CD4-positive, alpha-beta T cell treated with Interleukin-15 for 1 hour (primary cell): ENCODE measurements at regions not wholly inside any gene's neighbourhood (a gene's known extent, or its start where the extent isn't known, plus 50 kb on each side); places are given as distances from the start of the nearest gene placed in this dataset.
A peak's percentile ranks its signal among the peaks of the same experiment; 100 is the strongest.
"Not testable (repeated sequence)": the region's sequence is repeated elsewhere in the genome, so short reads cannot be mapped to it uniquely, and the experiment has no call there.

Source experiments
- DNase-seq: peaks from one replicate; pipeline ENCODE4 v3.0.0-alpha.2; 2020

DNA sequence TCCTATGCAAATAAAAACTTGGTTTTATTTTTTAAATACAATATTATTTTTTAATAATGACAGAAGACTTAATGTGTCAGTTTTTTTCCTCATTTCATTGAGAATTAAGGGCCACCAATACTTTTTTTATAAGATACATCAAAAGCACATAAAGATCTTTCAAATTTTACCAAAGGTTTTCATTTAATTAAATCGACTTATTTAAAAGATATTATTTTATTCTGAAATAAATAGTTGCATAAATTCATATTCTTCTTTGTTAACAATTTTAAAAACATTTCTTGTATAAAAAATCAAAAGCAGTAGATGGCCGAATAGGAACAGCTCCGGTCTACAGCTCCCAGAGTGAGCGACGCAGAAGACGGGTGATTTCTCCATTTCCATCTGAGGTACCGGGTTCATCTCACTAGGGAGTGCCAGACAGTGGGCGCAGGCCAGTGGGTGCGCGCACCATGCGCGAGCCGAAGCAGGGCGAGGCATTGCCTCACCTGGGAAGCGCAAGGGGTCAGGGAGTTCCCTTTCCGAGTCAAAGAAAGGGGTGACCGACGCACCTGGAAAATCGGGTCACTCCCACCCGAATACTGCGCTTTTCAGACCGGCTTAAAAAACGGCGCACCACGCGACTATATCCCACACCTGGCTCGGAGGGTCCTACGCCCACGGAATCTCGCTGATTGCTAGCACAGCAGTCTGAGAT lies 374.6 kb upstream of the NPVF start:
- not testable (repeated sequence) for DNase-seq

DNA sequence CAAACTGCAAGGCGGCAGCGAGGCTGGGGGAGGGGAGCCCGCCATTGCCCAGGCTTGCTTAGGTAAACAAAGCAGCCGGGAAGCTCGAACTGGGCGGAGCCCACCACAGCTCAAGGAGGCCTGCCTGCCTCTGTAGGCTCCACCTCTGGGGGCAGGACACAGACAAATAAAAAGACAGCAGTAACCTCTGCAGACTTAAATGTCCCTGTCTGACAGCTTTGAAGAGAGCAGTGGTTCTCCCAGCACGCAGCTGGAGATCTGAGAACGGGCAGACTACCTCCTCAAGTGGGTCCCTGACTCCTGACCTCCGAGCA lies 375.1 kb upstream of the NPVF start:
- not testable (repeated sequence) for DNase-seq

DNA sequence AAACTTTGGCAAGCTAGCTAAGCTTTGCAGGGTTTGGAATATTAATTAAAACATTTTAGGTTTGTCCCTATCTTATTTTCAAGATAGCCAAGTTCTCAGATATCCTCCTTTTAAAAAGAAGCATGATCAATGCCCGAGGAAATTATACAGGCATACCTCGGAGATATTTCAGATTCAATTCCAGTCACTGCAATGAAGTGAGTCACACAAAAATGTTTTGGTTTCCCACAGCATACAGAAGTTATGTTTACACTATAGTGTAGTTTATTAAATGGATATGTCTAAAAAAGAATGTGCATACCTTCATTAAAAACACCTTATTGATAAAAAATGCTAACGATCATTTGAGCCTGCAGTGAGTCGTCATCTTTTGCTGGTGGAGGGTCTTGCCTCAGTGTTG lies 382.9 kb upstream of the NPVF start:
- no peak for DNase-seq

DNA sequence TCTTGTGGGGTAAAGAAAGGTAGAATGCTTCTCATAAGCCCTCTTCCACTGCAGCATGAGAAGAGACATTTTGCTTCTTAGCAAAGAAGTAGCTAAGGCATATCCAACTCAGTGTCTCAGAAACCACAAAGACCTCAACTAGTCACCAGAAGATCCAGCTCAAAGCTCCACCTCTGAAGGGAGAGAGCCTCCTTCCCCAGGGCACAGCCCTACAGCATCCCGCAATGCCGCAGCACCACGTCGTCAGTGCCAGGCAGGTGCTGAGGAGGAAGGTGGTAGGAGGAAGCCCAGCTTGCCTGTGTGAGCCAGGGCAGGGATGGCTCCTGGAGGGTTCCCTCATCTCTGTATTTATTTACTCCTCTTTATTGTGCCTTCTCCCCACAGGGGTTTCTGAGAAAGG lies 385.6 kb upstream of the NPVF start:
- DNase-seq = no peak

DNA sequence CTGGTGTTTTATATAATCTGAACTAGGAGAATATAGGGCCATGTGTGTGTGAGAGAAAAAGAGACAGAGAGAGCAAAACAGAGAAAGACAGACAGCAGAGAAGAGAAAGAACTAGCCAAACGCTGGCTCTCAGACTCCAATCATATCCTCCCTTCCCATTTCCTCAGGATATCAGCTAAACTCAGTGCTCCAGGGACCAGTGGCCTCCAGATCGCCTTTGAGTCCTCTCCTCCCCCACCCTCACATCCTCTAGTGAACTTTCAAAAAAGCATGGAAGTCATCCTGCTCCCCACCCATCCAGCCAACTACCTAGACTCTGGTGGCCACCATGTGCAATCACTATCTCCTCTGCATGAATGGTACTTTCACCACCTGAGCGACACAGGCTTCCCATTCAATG lies 386.1 kb upstream of the NPVF start:
- no peak for DNase-seq

DNA sequence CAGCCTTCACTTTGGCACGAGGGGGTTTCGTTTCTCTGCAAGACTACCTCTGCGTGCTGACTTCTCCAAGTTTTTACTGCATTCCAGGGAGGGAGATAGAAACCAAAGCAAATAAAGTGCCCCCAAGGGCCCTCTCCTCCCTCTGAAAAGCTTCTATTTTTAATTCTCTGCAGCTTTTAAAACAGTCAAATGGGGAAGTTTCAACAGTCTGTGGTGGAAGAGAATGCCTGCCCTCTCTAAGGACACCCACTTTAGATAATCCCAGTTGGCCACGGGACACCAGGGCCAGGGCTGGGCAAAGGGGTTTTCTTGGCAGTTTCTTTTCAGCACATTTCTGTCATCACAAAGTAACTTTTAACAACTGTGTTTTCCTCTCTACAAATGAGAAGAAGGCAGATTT lies 386.7 kb upstream of the NPVF start:
- no peak for DNase-seq

DNA sequence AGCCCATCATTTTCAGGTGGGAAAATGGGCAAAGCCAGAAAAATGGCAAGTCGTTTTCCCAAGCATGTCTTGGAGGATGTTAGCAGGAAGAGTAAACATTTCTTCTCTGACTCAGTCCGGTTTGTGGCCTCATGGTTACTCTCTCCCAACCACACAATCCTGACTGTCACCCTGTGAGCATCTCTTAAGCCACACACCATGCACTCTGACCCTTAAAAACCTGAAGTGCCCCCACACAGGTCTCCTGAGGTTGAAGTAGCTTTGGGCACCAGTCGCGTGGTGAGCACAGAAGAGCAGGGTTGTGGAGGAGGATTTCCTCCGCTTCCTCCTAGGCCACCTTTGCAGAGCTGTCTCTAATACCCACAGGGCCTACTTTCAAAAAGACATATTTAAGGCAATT lies 387.3 kb upstream of the NPVF start:
- DNase-seq = no peak

DNA sequence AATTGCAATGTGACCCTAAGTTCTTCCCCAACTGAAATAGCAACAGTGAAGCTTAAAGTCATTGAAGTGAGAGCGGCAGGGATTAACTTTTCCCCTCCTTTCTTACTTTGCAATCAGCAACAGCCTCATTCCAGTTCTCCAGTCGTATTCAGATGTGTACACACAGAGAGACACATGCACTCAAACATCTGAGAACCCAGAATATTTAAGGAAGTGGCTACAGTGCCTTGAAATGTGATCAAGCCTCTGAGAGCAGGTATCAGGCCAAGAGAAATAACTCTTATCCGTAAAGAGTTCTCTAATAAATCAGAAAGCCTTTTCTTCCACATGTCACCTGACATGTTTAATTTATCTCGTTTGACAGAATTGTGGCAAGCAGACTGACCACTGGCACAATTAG lies 388.9 kb upstream of the NPVF start:
- no peak for DNase-seq

DNA sequence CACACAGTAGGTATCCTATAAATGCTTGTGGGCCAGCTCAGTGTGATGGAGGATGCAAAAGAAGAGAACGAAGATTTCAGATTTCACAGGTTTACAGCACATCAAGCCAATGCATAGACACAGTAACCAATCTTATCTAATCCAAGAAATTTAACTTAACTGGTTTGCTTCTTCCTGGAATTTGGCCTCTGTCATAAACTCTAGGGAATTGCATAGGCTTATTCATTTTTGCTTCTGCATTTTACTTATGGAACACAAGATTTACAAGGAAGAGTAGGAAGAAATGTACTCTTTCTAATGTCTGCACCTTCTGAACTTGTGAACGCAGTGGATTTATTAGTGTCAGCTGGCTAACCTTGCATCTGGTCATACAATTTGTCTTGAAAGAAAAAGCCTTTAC lies 389.4 kb upstream of the NPVF start:
- DNase-seq = no peak

DNA sequence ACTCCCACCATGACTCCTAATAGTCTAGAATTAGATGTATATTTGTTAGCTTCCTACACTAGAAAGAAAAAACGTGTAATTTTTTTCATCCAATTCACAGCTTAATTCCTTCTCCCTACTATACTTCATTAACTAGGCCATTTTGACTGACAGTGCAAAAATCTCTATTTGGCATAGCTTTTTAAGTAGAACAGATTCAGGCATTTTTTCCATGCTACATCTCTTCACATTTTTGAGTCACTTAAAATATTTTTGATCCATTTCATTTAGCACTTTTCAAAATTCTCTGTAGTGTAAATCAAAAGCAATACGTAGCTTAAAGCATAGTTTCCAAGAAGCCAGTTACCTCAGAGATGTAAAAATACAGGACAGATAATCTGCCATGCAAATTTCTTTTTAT lies 391.1 kb upstream of the NPVF start:
- DNase-seq = no peak

DNA sequence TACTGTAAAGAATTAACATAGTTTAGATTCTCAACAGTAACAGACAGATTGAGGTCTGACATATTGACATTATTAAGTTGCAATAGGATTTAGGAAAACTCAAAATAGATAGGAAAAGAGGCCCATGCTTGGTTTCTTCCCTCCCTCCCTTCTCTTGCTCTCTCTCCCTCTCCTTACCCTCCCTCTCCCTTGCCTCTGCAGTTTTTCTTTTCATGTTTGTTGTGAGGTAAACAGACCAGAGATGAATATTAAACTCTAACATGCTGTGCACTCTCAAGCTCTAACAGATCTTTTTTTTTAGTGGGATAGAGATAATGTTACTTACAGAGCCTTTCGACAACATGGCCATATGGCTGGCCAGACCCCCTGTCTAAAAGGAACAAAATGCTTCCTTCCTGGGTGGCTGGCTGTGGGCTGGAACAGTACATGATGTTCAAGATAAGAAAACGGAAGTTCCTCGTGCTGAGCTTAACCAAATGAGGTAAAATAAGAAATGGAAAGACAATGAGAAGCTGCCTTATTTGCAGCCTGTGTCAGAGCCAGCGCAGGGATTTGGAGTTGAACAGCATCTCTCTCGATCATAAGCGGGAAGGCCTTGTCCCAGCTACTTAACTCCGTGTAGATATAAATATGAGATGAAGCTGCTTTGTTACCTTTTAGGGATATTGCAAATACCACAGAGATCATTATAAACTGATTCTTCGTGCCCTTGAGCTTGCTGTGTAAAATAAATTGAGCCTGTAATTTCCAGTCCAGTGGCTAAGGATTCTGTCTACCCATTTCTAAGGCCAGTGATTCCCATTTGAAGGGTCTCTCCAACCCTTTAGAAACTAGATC lies 391.9 kb upstream of the NPVF start:
- peak; percentile 37 for DNase-seq

DNA sequence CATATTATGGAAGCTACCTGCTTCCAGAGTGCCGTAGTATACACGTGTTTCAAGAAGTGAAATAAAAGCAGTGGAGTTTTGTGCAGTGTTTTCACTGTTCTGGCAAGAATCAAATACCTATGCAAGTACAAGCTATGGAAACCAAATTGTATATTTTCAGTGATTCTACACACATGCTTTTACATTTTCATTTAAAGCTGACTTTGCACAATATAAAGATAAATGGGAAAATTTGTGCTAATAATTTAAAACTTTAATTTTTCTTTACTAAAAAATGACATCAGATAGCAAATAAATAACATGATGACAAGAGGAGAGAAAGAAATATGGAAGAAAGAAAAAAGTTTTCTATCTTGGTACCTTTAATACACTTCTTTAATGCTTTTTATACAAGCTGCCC lies 393.7 kb upstream of the NPVF start:
- DNase-seq = no peak

DNA sequence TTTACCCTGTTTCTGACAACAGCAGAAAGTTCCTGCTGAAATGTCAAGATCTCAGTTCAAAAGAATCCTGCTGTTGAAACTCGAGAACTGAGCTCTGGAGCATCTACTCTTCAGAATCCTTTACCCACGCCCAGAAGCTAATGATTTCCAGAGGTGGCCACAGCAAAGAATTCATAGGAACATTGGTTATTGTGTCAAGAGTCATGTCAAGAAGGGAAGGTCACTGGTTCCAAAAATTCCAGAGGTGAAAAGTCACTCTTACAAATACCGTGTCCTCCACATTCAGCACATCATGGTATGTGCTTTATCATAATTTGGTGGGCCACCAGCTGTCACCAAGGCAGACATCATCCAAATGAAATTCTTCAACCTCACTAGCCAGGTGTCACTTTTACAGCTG lies 394.4 kb upstream of the NPVF start:
- no peak for DNase-seq

DNA sequence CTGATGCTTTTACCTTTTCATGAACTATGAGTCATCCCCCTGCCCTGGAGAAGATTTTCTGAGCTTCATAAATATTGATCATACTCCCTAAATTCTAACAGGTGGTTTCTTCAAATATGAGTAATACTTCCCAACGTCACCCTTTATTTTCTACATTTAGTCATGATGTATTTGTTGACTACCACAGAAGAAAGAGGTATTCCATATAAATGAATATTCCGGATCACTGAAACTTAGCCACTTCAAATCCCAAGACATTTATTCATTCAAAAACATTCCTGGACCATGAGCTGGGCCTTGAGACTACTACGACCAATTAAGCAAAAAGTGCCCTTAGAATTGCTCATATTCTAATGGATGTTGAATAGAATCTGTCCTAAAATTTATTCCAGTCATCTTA lies 395.8 kb upstream of the NPVF start:
- DNase-seq = no peak

DNA sequence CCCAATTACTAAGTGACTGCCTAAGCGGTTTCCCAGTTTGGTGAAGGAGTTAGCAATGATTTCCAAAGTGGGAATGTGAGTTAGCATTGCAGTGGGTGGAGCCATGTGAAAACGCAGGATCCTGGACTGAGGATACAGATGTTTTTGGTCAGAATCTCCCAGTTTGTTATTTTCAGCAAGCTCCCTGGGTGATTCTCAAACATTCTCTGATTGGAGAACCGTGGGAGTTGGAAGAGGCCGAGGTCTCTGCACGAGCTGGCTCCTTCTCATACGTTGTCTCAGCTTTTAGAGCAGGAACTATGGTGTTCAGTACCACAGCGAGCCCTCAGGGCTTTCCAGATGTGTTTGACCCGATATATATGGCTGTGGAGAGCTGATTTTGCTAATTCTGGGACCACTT lies 396.5 kb upstream of the NPVF start:
- DNase-seq = no peak

DNA sequence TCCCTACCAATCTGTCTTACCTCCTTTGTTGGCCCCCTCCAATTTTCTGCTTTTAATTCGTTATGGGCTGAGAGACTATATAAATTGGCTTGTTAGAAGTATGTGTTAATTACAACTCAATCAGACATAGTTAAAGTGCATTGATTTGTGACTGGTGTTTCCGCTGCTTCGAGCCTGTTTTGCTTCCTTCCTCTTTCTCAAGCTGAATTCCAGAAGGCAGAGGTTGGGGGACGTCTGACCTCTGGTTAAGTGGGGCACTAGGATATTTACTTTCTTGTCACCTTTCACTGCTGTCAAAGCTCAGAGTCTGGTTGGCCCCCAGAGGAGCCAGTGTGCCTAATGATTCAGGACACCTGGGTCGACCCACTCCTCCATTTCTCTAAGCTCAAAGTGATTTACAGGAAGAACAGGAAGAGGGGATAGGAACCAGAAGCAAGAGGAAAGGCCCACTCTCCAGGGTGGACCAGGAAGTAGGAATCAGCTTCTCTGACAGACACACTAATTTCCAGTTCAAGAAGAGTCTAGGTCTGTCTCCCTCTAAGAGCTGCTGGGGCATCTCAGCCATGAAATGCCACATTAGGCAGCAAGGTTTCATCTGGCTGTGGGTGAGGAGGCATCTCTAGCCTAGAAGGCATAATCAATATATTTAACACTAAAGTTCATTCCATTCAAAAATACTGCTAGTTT lies 397.2 kb upstream of the NPVF start:
- no peak for DNase-seq

DNA sequence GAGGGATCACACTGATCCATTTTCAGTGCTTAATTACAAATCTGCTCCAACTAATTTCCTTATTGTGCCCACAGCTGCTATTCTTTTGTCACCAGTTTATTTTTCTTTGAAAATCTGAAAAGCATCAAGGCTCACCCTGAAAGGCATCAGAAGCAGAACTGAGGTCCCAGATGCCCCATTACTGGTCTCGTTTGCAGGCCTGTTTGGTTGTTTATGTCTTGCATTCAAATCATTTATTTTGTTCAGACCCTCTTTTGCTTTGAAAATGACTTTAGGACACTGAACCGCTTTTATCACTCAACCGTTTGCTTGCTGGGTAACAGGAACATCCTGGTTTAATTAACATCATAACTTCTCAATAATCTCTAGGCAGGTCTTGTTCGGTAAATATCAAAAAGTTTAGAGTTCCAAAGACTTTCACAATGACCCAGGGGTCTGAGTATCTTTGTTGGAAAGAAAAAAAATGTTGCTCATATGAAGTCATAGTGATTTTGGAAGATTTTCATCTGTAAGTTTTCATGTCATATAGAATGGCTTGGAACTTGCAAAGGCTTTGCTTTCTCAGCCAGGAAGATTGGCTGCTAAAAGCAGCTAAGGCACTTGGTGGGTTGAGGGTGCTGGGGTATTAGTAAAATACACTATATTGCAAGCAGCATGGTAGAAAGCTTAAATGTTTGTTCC lies 398.3 kb upstream of the NPVF start:
- no peak for DNase-seq

DNA sequence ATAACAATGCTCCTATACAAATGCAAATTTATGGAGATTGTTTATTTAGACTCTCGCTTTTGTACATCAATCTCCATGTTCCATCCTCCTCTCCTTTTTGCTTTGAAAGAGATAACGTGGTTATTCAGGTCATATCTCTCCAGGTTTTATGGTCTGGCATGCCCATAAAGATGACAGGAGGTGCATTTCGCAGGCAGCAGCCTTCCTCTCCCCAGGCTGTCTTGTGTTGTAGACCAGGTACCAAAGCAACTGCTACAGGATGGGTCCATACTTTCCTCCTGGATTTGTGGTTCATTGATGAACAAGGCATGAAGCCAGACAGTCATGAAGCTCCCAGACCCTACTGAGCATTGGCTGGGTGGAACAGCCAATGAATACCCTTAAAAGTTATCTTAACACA lies 400.2 kb upstream of the NPVF start:
- no peak for DNase-seq

DNA sequence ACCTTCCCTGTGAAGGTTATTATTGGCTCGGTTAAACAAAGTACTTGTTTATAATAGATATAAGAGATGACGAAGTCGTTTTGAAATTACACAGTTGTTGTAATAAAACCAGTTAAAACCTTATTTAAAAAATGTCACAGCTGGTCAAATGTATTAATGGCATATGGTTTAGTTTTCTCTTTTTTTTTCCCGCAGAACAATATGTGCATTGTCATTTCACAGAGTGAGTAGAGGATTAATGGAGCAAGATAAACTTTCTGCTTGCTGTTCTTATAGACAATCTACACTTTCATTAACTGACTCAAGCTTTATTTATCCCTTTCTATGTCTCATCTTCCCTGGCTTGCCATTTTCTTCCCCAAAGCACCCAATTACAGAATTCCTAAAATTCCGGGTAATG lies 404.3 kb upstream of the NPVF start:
- no peak for DNase-seq

DNA sequence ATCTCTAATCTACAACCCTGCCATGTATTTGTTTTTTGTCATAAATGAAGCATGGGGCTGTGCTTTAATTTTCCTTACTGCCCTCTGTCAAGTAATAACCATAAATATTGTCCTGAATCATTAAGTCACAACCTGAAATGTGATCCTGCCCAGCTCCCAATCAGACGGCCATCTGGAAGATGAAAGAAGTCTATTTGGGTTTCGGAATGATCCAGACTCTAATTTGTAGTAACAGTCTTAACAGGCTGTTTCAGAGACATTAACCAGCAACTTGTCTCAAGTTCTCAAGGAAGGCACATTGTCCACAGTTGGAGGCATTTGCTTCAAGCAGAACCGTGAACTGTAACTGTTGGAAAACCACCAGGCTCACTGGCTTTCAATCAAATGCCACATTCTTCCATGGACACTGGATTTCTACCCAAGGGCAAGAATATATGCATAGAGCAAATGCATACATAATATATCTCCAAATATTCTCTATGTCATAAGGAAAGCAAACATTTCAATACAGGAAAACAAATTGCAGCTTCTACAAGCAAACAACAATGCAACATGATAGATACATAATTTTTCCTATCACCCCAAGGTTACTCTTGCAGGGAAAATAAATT lies 405.2 kb upstream of the NPVF start:
- DNase-seq = no peak

DNA sequence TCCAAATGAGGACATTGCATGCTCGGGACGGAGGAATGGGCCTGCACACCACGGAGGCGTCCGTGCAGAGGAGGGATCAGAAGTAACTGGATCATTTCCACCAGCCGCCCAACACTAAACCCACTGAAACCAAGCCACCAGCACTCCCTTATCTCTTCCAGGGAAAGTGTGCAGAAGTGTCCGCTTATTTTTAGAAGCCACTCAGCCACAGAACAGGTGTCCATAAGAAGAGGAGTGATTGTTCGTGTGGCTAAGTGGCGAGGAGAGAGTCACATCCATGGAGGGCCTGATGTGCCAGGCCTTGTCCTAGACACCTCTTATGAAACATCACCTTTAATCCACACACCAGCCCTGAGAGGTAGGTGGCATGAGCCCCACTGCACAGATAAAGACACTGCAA lies 407.9 kb upstream of the NPVF start:
- no peak for DNase-seq

DNA sequence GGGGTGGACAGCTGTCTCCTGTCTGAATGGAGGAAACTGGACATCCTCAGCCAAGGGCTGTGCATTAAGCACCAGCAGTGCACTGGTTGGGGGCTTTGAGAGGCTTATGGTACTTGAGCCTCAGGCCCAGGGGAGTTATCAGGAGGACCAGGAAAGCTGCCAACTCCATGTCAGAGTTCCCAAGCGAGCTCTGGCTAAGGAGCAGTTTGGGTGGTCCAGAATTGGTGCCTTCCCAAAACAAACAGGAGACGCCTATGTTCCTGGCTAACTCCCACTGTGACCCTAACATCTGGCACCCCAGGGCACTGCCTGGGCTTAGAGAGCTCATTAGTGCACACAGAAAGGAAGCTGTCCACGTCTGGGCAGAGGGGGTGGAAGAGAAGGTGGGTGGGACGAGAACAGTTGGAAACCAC lies 408.6 kb upstream of the NPVF start:
- DNase-seq = no peak

DNA sequence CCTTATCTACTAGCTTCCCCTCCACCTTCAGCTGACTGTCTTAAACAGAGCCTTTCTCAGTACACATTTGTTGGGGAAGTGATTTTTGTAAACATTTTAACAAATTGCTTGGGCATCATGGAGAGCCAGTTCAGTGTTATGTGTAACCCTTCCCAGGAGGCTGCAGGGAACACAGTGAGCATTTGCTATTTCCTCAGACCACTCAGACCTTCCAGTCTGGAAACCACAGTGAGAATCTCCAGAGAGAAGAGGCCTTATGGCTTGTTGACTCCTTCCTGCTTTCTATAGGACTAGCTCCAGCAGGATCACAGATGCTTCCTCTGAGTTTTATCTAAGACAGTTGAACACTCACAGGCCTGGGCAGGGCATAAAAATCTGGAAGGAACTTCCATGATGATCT lies 409.8 kb upstream of the NPVF start:
- no peak for DNase-seq
